Mesendoderm (in vitro differentiated cells): ENCODE measurements at regions not wholly inside any gene's neighbourhood (a gene's known extent, or its start where the extent isn't known, plus 50 kb on each side); places are given as distances from the start of the nearest gene placed in this dataset.
A peak's percentile ranks its signal among the peaks of the same experiment; 100 is the strongest.

Source experiments
- DNase-seq: peaks from one replicate; pipeline ENCODE4 v3.0.0; 2013
- H2AK5ac ChIP-seq: 2 replicates; pipeline ENCODE4 v1.6.1; 2013; ENCODE audit warnings: low read length, inconsistent platforms
- H2BK120ac ChIP-seq: 2 replicates; pipeline ENCODE4 v1.6.1; 2013; ENCODE audit warnings: low read depth, mild to moderate bottlenecking, low read length, moderate library complexity, mixed read lengths
- H2BK15ac ChIP-seq: replicated peaks from 2 replicates; pipeline ENCODE4 v1.6.1; 2013; ENCODE audit warnings: low read depth, mild to moderate bottlenecking, moderate library complexity
- H2BK5ac ChIP-seq: 2 replicates; pipeline ENCODE4 v1.6.1; 2013; ENCODE audit warnings: low read length, inconsistent platforms
- H3K18ac ChIP-seq: 2 replicates; pipeline ENCODE4 v1.6.1; 2013; ENCODE audit warnings: mild to moderate bottlenecking, low read length, mixed read lengths
- H3K23ac ChIP-seq: one replicate; pipeline ENCODE4 v1.6.1; 2013; ENCODE audit warnings: low read length
- H3K27ac ChIP-seq: 2 replicates; pipeline ENCODE4 v1.5.1; 2013; ENCODE audit warnings: low read depth, mild to moderate bottlenecking, inconsistent platforms, low read length, moderate library complexity
- H3K27me3 ChIP-seq: 2 replicates; pipeline ENCODE4 v1.6.1; 2013; ENCODE audit warnings: low read length, control low read depth, mild to moderate bottlenecking, inconsistent platforms; ENCODE audit not compliant: insufficient read depth, poor library complexity
- H3K36me3 ChIP-seq: 2 replicates; pipeline ENCODE4 v1.6.1; 2013; ENCODE audit warnings: low read length, inconsistent platforms; ENCODE audit not compliant: control insufficient read depth, insufficient read depth
- H3K4ac ChIP-seq: one replicate; pipeline ENCODE4 v1.6.1; 2013; ENCODE audit warnings: low read depth, mild to moderate bottlenecking, low read length, moderate library complexity
- H3K4me1 ChIP-seq: 2 replicates; pipeline ENCODE4 v1.6.1; 2013; ENCODE audit warnings: low read depth, low read length, inconsistent platforms; ENCODE audit not compliant: control insufficient read depth
- H3K4me2 ChIP-seq: 2 replicates; pipeline ENCODE4 v1.6.1; 2013; ENCODE audit warnings: low read length
- H3K4me3 ChIP-seq: 2 replicates; pipeline ENCODE4 v1.5.1; 2013; ENCODE audit warnings: mild to moderate bottlenecking, low read length
- H3K56ac ChIP-seq: one replicate; pipeline ENCODE4 v1.6.1; 2013; ENCODE audit warnings: low read length
- H3K79me1 ChIP-seq: 2 replicates; pipeline ENCODE4 v1.6.1; 2013; ENCODE audit warnings: low read length, inconsistent platforms
- H3K79me2 ChIP-seq: 2 replicates; pipeline ENCODE4 v1.6.1; 2013; ENCODE audit warnings: mild to moderate bottlenecking, low read length; ENCODE audit not compliant: control insufficient read depth, insufficient read depth
- H3K9ac ChIP-seq: 2 replicates; pipeline ENCODE4 v1.6.1; 2013; ENCODE audit warnings: low read length, inconsistent platforms
- H4K5ac ChIP-seq: one replicate; pipeline ENCODE4 v1.6.1; 2013; ENCODE audit warnings: low read length
- H4K8ac ChIP-seq: one replicate; pipeline ENCODE4 v1.6.1; 2013; ENCODE audit warnings: low read depth, mild to moderate bottlenecking, control low read depth, low read length, moderate library complexity
- WGBS: extraction: QIAGEN DNeasy Blood & Tissue Kit; methylation state at CpG from one replicate; pipeline ENCODE4 v1.1.7; 2013; ENCODE audit warnings: low lambda C conversion rate, missing lambda C conversion rate; ENCODE audit not compliant: insufficient coverage; ENCODE audit errors: extremely low coverage; 5-methylcytosine and 5-hydroxymethylcytosine counted together

GRCh38 chr5:165127941-165128340 is 1622.5 kb downstream of the MAT2B start:
- no peak overlapping the region for H2BK15ac ChIP-seq
- no peak overlapping the region for H3K9ac ChIP-seq
- no peak overlapping the region for H4K8ac ChIP-seq
- H2BK5ac ChIP-seq = no peak overlapping the region
- no peak overlapping the region for H2BK120ac ChIP-seq
- no peaks in the 10 kb centered on the region for H3K79me2 ChIP-seq
- H3K27ac ChIP-seq = no peak overlapping the region
- DNase-seq = no peak
- no peaks in the 10 kb centered on the region for H3K36me3 ChIP-seq
- H3K4me2 ChIP-seq = no peak overlapping the region
- H3K4me3 ChIP-seq = no peak overlapping the region
- H3K56ac ChIP-seq = no peak overlapping the region
- no peaks in the 10 kb centered on the region for H3K4me1 ChIP-seq
- no peaks in the 10 kb centered on the region for H3K79me1 ChIP-seq
- no peak overlapping the region for H3K4ac ChIP-seq
- no peaks in the 10 kb centered on the region for H3K27me3 ChIP-seq
- no CpG with 5 or more reads among the region's 2 CpGs for WGBS
- H4K5ac ChIP-seq = no peak overlapping the region
- H2AK5ac ChIP-seq = no peak overlapping the region
- H3K18ac ChIP-seq = no peak overlapping the region
- H3K23ac ChIP-seq = no peak overlapping the region

DNA sequence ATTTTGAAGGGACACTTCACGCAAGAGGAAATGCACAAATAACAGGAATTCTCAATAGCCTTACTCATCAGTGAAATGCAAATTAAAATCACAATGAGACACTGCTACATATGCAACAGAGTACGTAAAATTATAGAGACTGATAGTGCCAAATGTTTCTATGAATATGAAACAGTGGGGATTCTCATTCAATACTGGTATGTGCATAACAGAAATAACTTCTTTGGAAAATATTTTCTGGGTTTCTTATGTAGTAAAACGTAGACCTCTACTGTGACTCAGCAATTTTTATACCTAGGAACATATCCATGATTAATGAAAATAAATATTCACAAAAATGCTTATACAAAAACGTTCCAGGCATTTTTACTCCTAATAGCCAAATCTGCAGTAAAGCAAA is 1625.2 kb downstream of the MAT2B start:
- no CpG with 5 or more reads among the region's 4 CpGs for WGBS
- no peak overlapping the region for H3K9ac ChIP-seq
- peak; percentile 22 for DNase-seq
- no peak overlapping the region for H2AK5ac ChIP-seq
- no peaks in the 10 kb centered on the region for H3K79me1 ChIP-seq
- H4K8ac ChIP-seq = no peak overlapping the region
- H4K5ac ChIP-seq = no peak overlapping the region
- H3K27ac ChIP-seq = no peak overlapping the region
- no peaks in the 10 kb centered on the region for H3K27me3 ChIP-seq
- no peak overlapping the region for H3K4me3 ChIP-seq
- H3K4me1 ChIP-seq = no peaks in the 10 kb centered on the region
- H2BK15ac ChIP-seq = no peak overlapping the region
- H3K79me2 ChIP-seq = no peaks in the 10 kb centered on the region
- H3K4me2 ChIP-seq = no peak overlapping the region
- H3K18ac ChIP-seq = no peak overlapping the region
- H3K56ac ChIP-seq = no peak overlapping the region
- H3K4ac ChIP-seq = no peak overlapping the region
- no peaks in the 10 kb centered on the region for H3K36me3 ChIP-seq
- H3K23ac ChIP-seq = no peak overlapping the region
- no peak overlapping the region for H2BK120ac ChIP-seq
- H2BK5ac ChIP-seq = no peak overlapping the region

GRCh38 chr5:165134155-165134554 is 1628.7 kb downstream of the MAT2B start:
- no peak overlapping the region for H3K56ac ChIP-seq
- H2AK5ac ChIP-seq = no peak overlapping the region
- H2BK5ac ChIP-seq = peak overlapping the region; percentile 44
- H3K18ac ChIP-seq = no peak overlapping the region
- H3K4ac ChIP-seq = no peak overlapping the region
- no peaks in the 10 kb centered on the region for H3K79me2 ChIP-seq
- no peak overlapping the region for H4K8ac ChIP-seq
- H3K36me3 ChIP-seq = no peaks in the 10 kb centered on the region
- H3K79me1 ChIP-seq = no peaks in the 10 kb centered on the region
- H2BK120ac ChIP-seq = no peak overlapping the region
- H3K9ac ChIP-seq = no peak overlapping the region
- H3K27me3 ChIP-seq = no peaks in the 10 kb centered on the region
- H3K4me3 ChIP-seq = no peak overlapping the region
- no peak overlapping the region for H3K27ac ChIP-seq
- no peak overlapping the region for H2BK15ac ChIP-seq
- H4K5ac ChIP-seq = no peak overlapping the region
- H3K4me1 ChIP-seq = no peaks in the 10 kb centered on the region
- DNase-seq = no peak
- H3K23ac ChIP-seq = no peak overlapping the region
- H3K4me2 ChIP-seq = no peak overlapping the region
- WGBS = no CpG with 5 or more reads among the region's 6 CpGs

GRCh38 chr5:165135565-165135964 is 1630.1 kb downstream of the MAT2B start:
- H3K79me2 ChIP-seq = no peaks in the 10 kb centered on the region
- H3K4ac ChIP-seq = no peak overlapping the region
- no peaks in the 10 kb centered on the region for H3K27me3 ChIP-seq
- DNase-seq = peak; percentile 68
- H3K27ac ChIP-seq = peak overlapping the region; percentile 27
- no peak overlapping the region for H4K5ac ChIP-seq
- H3K79me1 ChIP-seq = no peaks in the 10 kb centered on the region
- no peak overlapping the region for H3K4me2 ChIP-seq
- peak overlapping the region; percentile 39 for H3K18ac ChIP-seq
- H3K23ac ChIP-seq = no peak overlapping the region
- H3K4me1 ChIP-seq = no peaks in the 10 kb centered on the region
- peak overlapping the region; percentile 25 for H2BK5ac ChIP-seq
- H2BK120ac ChIP-seq = no peak overlapping the region
- no peak overlapping the region for H3K4me3 ChIP-seq
- H3K9ac ChIP-seq = no peak overlapping the region
- H3K36me3 ChIP-seq = no peaks in the 10 kb centered on the region
- H3K56ac ChIP-seq = no peak overlapping the region
- no CpG with 5 or more reads among the region's 1 CpG for WGBS
- no peak overlapping the region for H2BK15ac ChIP-seq
- H4K8ac ChIP-seq = no peak overlapping the region
- no peak overlapping the region for H2AK5ac ChIP-seq

DNA sequence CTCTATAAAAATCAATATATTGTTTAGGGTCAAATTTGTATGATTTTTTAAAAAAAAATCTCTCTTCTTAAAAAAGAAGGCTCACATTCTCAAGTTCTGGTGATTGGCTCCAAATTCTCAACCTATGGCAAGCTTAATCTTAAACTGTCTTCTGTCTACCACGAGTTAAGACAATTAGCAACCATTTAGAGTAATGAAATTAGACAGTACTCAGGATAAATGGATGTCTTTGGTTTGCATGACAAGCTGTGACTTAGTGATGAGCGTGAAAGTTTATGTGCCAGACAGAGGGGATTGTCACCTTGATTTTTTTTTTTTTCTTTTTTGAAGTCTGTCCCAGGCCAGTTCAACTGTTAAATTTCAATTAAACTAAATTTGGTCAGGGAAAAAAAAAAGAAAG is 1632.3 kb downstream of the MAT2B start:
- Histone ChIP-seq H2AK5ac (no peak overlapping the region), H3K36me3 (no peaks in the 10 kb centered on the region), H2BK120ac (no peak overlapping the region), H3K27ac (no peak overlapping the region), H3K79me1 (no peaks in the 10 kb centered on the region), H2BK15ac (no peak overlapping the region), H3K79me2 (no peaks in the 10 kb centered on the region), H4K5ac (no peak overlapping the region), H4K8ac (no peak overlapping the region), H3K4me2 (no peak overlapping the region), H3K4me3 (no peak overlapping the region), H3K4ac (no peak overlapping the region), H3K23ac (no peak overlapping the region), H3K56ac (no peak overlapping the region), H3K4me1 (no peaks in the 10 kb centered on the region), H2BK5ac (no peak overlapping the region), H3K9ac (no peak overlapping the region), H3K27me3 (no peaks in the 10 kb centered on the region), H3K18ac (no peak overlapping the region)
- peak; percentile 86 for DNase-seq
- no CpG with 5 or more reads among the region's 2 CpGs for WGBS

GRCh38 chr5:165138236-165138635 is 1632.8 kb downstream of the MAT2B start:
- Histone ChIP-seq H3K27me3 (no peaks in the 10 kb centered on the region), H4K5ac (no peak overlapping the region), H3K4ac (no peak overlapping the region), H3K18ac (peak overlapping the region; percentile 60), H3K79me2 (no peaks in the 10 kb centered on the region), H2AK5ac (no peak overlapping the region), H3K4me2 (no peak overlapping the region), H4K8ac (no peak overlapping the region), H2BK5ac (peak overlapping the region; percentile 17), H3K36me3 (no peaks in the 10 kb centered on the region), H3K4me1 (no peaks in the 10 kb centered on the region), H2BK15ac (no peak overlapping the region), H3K79me1 (no peaks in the 10 kb centered on the region), H3K4me3 (no peak overlapping the region), H3K27ac (peak overlapping the region; percentile 65), H3K23ac (no peak overlapping the region), H3K56ac (no peak overlapping the region), H2BK120ac (peak overlapping the region; percentile 12), H3K9ac (no peak overlapping the region)
- WGBS = no CpG with 5 or more reads among the region's 7 CpGs
- DNase-seq = peak; percentile 60
